ENCODE measurements at regions not wholly inside any gene's neighbourhood (a gene's known extent, or its start where the extent isn't known, plus 50 kb on each side); places are given as distances from the start of the nearest gene placed in this dataset.

- H3K27me3 ChIP-seq (ENCODE audit: control insufficient read depth, insufficient read depth, low read length) = peaks cover 13% of the 10 kb centered on the region
- H3K4me3 ChIP-seq (replicated peaks in 1 of 4; ENCODE audit: control extremely low read depth in 1 of 4, insufficient read depth in 1 of 4, low read depth in 3 of 4, low read length in 4 of 4) = no peak overlapping the region
- no peak overlapping the region for H3K4me2 ChIP-seq (ENCODE audit: extremely low read depth, insufficient read depth, low read length)
- no peaks in the 10 kb centered on the region for H3K36me3 ChIP-seq (ENCODE audit: control insufficient read depth, insufficient read depth, low read length)
- H3K9ac ChIP-seq (ENCODE audit: insufficient read depth, low read length) = no peak overlapping the region
- no peaks in the 10 kb centered on the region for H3K4me1 ChIP-seq (ENCODE audit: control insufficient read depth, extremely low read depth, insufficient read depth, low read length)
- no peaks in the 10 kb centered on the region for H3K79me2 ChIP-seq (ENCODE audit: control insufficient read depth, insufficient read depth, low read length)
- no peak overlapping the region for H2AFZ ChIP-seq (ENCODE audit: low read length)
- TF ChIP-seq CTCF (conservative IDR thresholded peaks at IDR 0.05 in 1 of 2, IDR thresholded peaks at IDR 0.05 in 1 of 2; ENCODE audit: low read depth in 1 of 2, low read length in 2 of 2) = no peak
- no peak for TF ChIP-seq EZH2 (IDR thresholded peaks at IDR 0.05; ENCODE audit: low read length, missing control alignments)
- no peak overlapping the region for H3K27ac ChIP-seq (ENCODE audit: insufficient read depth, low read length)
- H3K9me3 ChIP-seq (ENCODE audit: control insufficient read depth, insufficient read depth, low read depth, low read length) = no peaks in the 10 kb centered on the region
- H4K20me1 ChIP-seq (ENCODE audit: control insufficient read depth, extremely low read depth, insufficient read depth, low read length) = no peaks in the 10 kb centered on the region
- no peak for DNase-seq (ENCODE audit: low read depth in 2 of 2)
These were observed 88.7 kb upstream of the UBL3 start for GRCh38 chr13:29939158-29939557.

DNA sequence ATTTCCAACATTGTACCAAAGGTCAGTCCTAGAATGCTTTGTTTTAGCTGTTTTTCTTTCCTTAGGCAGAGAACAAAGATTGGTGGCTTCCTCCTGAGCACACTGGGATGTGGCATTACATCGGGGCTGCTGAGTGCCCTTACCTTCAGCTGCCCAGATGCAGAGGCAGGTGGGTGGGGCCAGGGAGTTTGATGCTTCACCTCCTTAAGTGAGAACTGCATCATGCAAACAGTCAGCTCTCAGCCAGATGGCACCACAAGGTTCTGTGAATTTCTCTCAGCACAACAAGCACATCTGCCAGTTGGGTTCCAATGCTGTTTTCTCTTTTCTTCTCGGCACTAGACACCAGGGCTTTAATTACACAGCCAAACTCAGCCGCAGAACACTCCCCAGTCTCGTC is 87.4 kb upstream of the UBL3 start:
- no peak overlapping the region for H3K9ac ChIP-seq (ENCODE audit: insufficient read depth, low read length)
- no peaks in the 10 kb centered on the region for H3K9me3 ChIP-seq (ENCODE audit: control insufficient read depth, insufficient read depth, low read depth, low read length)
- no peaks in the 10 kb centered on the region for H3K36me3 ChIP-seq (ENCODE audit: control insufficient read depth, insufficient read depth, low read length)
- no peak overlapping the region for H3K4me3 ChIP-seq (replicated peaks in 1 of 4; ENCODE audit: control extremely low read depth in 1 of 4, insufficient read depth in 1 of 4, low read depth in 3 of 4, low read length in 4 of 4)
- H3K4me1 ChIP-seq (ENCODE audit: control insufficient read depth, extremely low read depth, insufficient read depth, low read length) = no peaks in the 10 kb centered on the region
- H3K4me2 ChIP-seq (ENCODE audit: extremely low read depth, insufficient read depth, low read length) = no peak overlapping the region
- no peak overlapping the region for H2AFZ ChIP-seq (ENCODE audit: low read length)
- no peaks in the 10 kb centered on the region for H4K20me1 ChIP-seq (ENCODE audit: control insufficient read depth, extremely low read depth, insufficient read depth, low read length)
- no peaks in the 10 kb centered on the region for H3K79me2 ChIP-seq (ENCODE audit: control insufficient read depth, insufficient read depth, low read length)
- TF ChIP-seq EZH2 (IDR thresholded peaks at IDR 0.05; ENCODE audit: low read length, missing control alignments) (no peak), CTCF (conservative IDR thresholded peaks at IDR 0.05 in 1 of 2, IDR thresholded peaks at IDR 0.05 in 1 of 2; ENCODE audit: low read depth in 1 of 2, low read length in 2 of 2) (no peak)
- no peak for DNase-seq (ENCODE audit: low read depth in 2 of 2)
- H3K27ac ChIP-seq (ENCODE audit: insufficient read depth, low read length) = no peak overlapping the region
- peaks cover 13% of the 10 kb centered on the region for H3K27me3 ChIP-seq (ENCODE audit: control insufficient read depth, insufficient read depth, low read length)

- H3K4me3 ChIP-seq (replicated peaks in 1 of 4; ENCODE audit: control extremely low read depth in 1 of 4, insufficient read depth in 1 of 4, low read depth in 3 of 4, low read length in 4 of 4) = no peak overlapping the region
- H3K27ac ChIP-seq (ENCODE audit: insufficient read depth, low read length) = no peak overlapping the region
- H3K27me3 ChIP-seq (ENCODE audit: control insufficient read depth, insufficient read depth, low read length) = peaks cover 13% of the 10 kb centered on the region
- H3K9me3 ChIP-seq (ENCODE audit: control insufficient read depth, insufficient read depth, low read depth, low read length) = no peaks in the 10 kb centered on the region
- H2AFZ ChIP-seq (ENCODE audit: low read length) = no peak overlapping the region
- no peaks in the 10 kb centered on the region for H3K79me2 ChIP-seq (ENCODE audit: control insufficient read depth, insufficient read depth, low read length)
- no peak overlapping the region for H3K4me2 ChIP-seq (ENCODE audit: extremely low read depth, insufficient read depth, low read length)
- no peak for DNase-seq (ENCODE audit: low read depth in 2 of 2)
- no peaks in the 10 kb centered on the region for H3K4me1 ChIP-seq (ENCODE audit: control insufficient read depth, extremely low read depth, insufficient read depth, low read length)
- TF ChIP-seq CTCF (conservative IDR thresholded peaks at IDR 0.05 in 1 of 2, IDR thresholded peaks at IDR 0.05 in 1 of 2; ENCODE audit: low read depth in 1 of 2, low read length in 2 of 2) = no peak
- no peak for TF ChIP-seq EZH2 (IDR thresholded peaks at IDR 0.05; ENCODE audit: low read length, missing control alignments)
- no peaks in the 10 kb centered on the region for H4K20me1 ChIP-seq (ENCODE audit: control insufficient read depth, extremely low read depth, insufficient read depth, low read length)
- H3K9ac ChIP-seq (ENCODE audit: insufficient read depth, low read length) = no peak overlapping the region
- H3K36me3 ChIP-seq (ENCODE audit: control insufficient read depth, insufficient read depth, low read length) = no peaks in the 10 kb centered on the region
These were observed 87.0 kb upstream of the UBL3 start for GRCh38 chr13:29937379-29937778.

All from fibroblast of lung (primary cell).